HEK293 (cell line): ENCODE measurements at regions not wholly inside any gene's neighbourhood (a gene's known extent, or its start where the extent isn't known, plus 50 kb on each side); places are given as distances from the start of the nearest gene placed in this dataset.

Experiments
- CTCF ChIA-PET: fragments of 350-600 bp; formaldehyde crosslinking; extraction: SDS; loops from one replicate; lab custom pipeline; 2021; ENCODE audit warnings: antibody characterized with exemption; lab: Yijun Ruan, JAX
- POLR2A ChIA-PET: fragments of 300-600 bp; formaldehyde crosslinking; extraction: SDS; loops from one replicate; lab custom pipeline; 2020; ENCODE audit warnings: antibody characterized with exemption, inconsistent platforms; lab: Yijun Ruan, JAX
- H3K27ac ChIP-seq: fragments of 200-500 bp; sonication (Bioruptor generic); 2 replicates; pipeline ENCODE4 v1.5.1; 2014; ENCODE audit warnings: low read depth, low read length, control low read depth, inconsistent platforms; ENCODE audit errors: extremely low read depth
- H3K36me3 ChIP-seq, 2 experiments: fragments of 200-500 bp in 1 of 2; sonication (Bioruptor generic) in 1 of 2; 1 replicate in 1 of 2; 2 replicates in 1 of 2; pipeline ENCODE4 v1.5.1; 2014 to 2017; ENCODE audit warnings: inconsistent platforms in 2 of 2, low read length in 2 of 2; ENCODE audit not compliant: control insufficient read depth in 2 of 2, insufficient read depth in 1 of 2
- H3K4me1 ChIP-seq: fragments of 200-500 bp; sonication (Bioruptor generic); 2 replicates; pipeline ENCODE4 v1.5.1; 2014; ENCODE audit warnings: mild to moderate bottlenecking, low read length, inconsistent platforms; ENCODE audit not compliant: control insufficient read depth, insufficient read depth
- H3K4me3 ChIP-seq: 2 replicates; pipeline ENCODE4 v1.5.1; 2011; ENCODE audit warnings: low read depth, mild to moderate bottlenecking, control low read depth, low read length, moderate library complexity
- H3K9me3 ChIP-seq: fragments of 200-500 bp; sonication (Bioruptor generic); 2 replicates; pipeline ENCODE4 v1.5.1; 2014; ENCODE audit warnings: low read depth, low read length, inconsistent platforms; ENCODE audit not compliant: control insufficient read depth, insufficient read depth
- CTCF ChIP-seq: fragments of 450-650 bp; formaldehyde crosslinking; IDR thresholded peaks from 2 replicates; pipeline ENCODE4 v1.5.1; 2016; ENCODE audit warnings: missing biosample characterization, missing genetic modification characterization
- MYNN ChIP-seq: fragments of 450-650 bp; formaldehyde crosslinking; IDR thresholded peaks from 2 replicates; pipeline ENCODE4 v1.5.1; 2016; ENCODE audit warnings: missing biosample characterization, missing genetic modification characterization, borderline replicate concordance
- OVOL3 ChIP-seq: fragments of 450-650 bp; formaldehyde crosslinking; IDR thresholded peaks from 2 replicates; pipeline ENCODE4 v1.5.1; 2016; ENCODE audit warnings: missing biosample characterization, missing genetic modification characterization
- YY2 ChIP-seq: fragments of 450-650 bp; formaldehyde crosslinking; IDR thresholded peaks from 2 replicates; pipeline ENCODE4 v1.5.1; 2016; ENCODE audit warnings: missing biosample characterization, missing genetic modification characterization
- ZBTB26 ChIP-seq: fragments of 450-650 bp; formaldehyde crosslinking; optimal IDR thresholded peaks from 2 replicates; pipeline ENCODE3; 2016; ENCODE audit warnings: missing biosample characterization, mild to moderate bottlenecking, missing genetic modification characterization
- ZBTB6 ChIP-seq: fragments of 450-650 bp; formaldehyde crosslinking; IDR thresholded peaks from 2 replicates; pipeline ENCODE4 v1.5.1; 2017; ENCODE audit warnings: missing biosample characterization, missing genetic modification characterization
- ZNF140 ChIP-seq: fragments of 450-650 bp; formaldehyde crosslinking; IDR thresholded peaks from 2 replicates; pipeline ENCODE4 v1.5.1; 2016; ENCODE audit warnings: missing biosample characterization, missing genetic modification characterization
- ZNF157 ChIP-seq: fragments of 450-650 bp; formaldehyde crosslinking; IDR thresholded peaks from 2 replicates; pipeline ENCODE4 v1.5.1; 2016; ENCODE audit warnings: missing biosample characterization, missing genetic modification characterization
- ZNF174 ChIP-seq: fragments of 450-650 bp; formaldehyde crosslinking; IDR thresholded peaks from 2 replicates; pipeline ENCODE4 v1.5.0; 2017; ENCODE audit warnings: missing biosample characterization, mild to moderate bottlenecking, missing genetic modification characterization
- ZNF280D ChIP-seq: fragments of 450-650 bp; formaldehyde crosslinking; IDR thresholded peaks from 2 replicates; pipeline ENCODE4 v1.5.1; 2016; ENCODE audit warnings: missing biosample characterization, missing genetic modification characterization
- ZNF324 ChIP-seq: fragments of 450-650 bp; formaldehyde crosslinking; IDR thresholded peaks from 2 replicates; pipeline ENCODE4 v1.5.1; 2016; ENCODE audit warnings: missing biosample characterization, missing genetic modification characterization
- ZNF433 ChIP-seq: fragments of 450-650 bp; formaldehyde crosslinking; IDR thresholded peaks from 2 replicates; pipeline ENCODE4 v1.5.1; 2016; ENCODE audit warnings: missing biosample characterization, missing genetic modification characterization, low read depth
- ZNF571 ChIP-seq: fragments of 450-650 bp; formaldehyde crosslinking; IDR thresholded peaks from 2 replicates; pipeline ENCODE4 v1.5.0; 2017; ENCODE audit warnings: missing biosample characterization, missing genetic modification characterization
- ZSCAN23 ChIP-seq: fragments of 450-650 bp; formaldehyde crosslinking; IDR thresholded peaks from 2 replicates; pipeline ENCODE4 v1.5.1; 2016; ENCODE audit warnings: missing biosample characterization, missing genetic modification characterization
- ZSCAN30 ChIP-seq: fragments of 450-650 bp; IDR thresholded peaks from 2 replicates; pipeline ENCODE4 v1.5.1; 2018; ENCODE audit warnings: missing biosample characterization, mild to moderate bottlenecking, missing genetic modification characterization, moderate library complexity
- ZSCAN4 ChIP-seq: fragments of 450-650 bp; formaldehyde crosslinking; IDR thresholded peaks from 2 replicates; pipeline ENCODE4 v1.5.1; 2017; ENCODE audit warnings: missing biosample characterization, missing genetic modification characterization
- TF ChIP-seq, protein P1 (sequence below): fragments of 450-650 bp; formaldehyde crosslinking; IDR thresholded peaks from 2 replicates; pipeline ENCODE4 v1.5.1; 2016; ENCODE audit warnings: missing biosample characterization, missing genetic modification characterization
- TF ChIP-seq, protein P2 (sequence below): IDR thresholded peaks from 2 replicates; pipeline ENCODE4 v1.6.1; 2011; ENCODE audit warnings: mild to moderate bottlenecking, low read depth, low read length, borderline replicate concordance
- TF ChIP-seq, protein P3 (sequence below): fragments of 450-650 bp; formaldehyde crosslinking; conservative IDR thresholded peaks from 2 replicates; pipeline ENCODE4 v1.5.1; 2016; ENCODE audit warnings: low read depth, missing biosample characterization, missing genetic modification characterization

- Histone ChIP-seq H3K9me3 (no peaks in the 10 kb centered on the region), H3K36me3 (no peaks in the 10 kb centered on the region), H3K4me3 (no peak overlapping the region), H3K4me1 (no peaks in the 10 kb centered on the region), H3K27ac (no peak overlapping the region)
- POLR2A ChIA-PET = no interaction called here
- TF ChIP-seq ZBTB6 (tag by site-specific recombination) = no peak
- TF ChIP-seq MYNN = no peak
- TF ChIP-seq ZNF157 (tag by site-specific recombination) = no peak
- TF ChIP-seq CTCF (tag by site-specific recombination) = no peak
- no peak for TF ChIP-seq OVOL3
- no peak for TF ChIP-seq ZNF571 (tag by site-specific recombination)
- no peak for TF ChIP-seq ZNF174 (tag by site-specific recombination)
- TF ChIP-seq ZSCAN30 (tag by site-specific recombination) = no peak
- TF ChIP-seq, protein P1, sequence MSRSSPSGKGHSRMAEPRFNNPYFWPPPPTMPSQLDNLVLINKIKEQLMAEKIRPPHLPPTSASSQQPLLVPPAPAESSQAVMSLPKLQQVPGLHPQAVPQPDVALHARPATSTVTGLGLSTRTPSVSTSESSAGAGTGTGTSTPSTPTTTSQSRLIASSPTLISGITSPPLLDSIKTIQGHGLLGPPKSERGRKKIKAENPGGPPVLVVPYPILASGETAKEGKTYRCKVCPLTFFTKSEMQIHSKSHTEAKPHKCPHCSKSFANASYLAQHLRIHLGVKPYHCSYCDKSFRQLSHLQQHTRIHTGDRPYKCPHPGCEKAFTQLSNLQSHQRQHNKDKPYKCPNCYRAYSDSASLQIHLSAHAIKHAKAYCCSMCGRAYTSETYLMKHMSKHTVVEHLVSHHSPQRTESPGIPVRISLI (tag by site-specific recombination) = no peak
- TF ChIP-seq ZBTB26 (tag by site-specific recombination) = no peak
- no peak for TF ChIP-seq ZSCAN4 (tag by site-specific recombination)
- CTCF ChIA-PET = interaction anchor here (0.7 kb wide), 1 partner anchor 82 kb away, joined by 3 read pairs; no protein-coding TSS in a partner anchor
Measured at GRCh38 chr3:34696831-34697230, 898.4 kb downstream of the PDCD6IP start.

DNA sequence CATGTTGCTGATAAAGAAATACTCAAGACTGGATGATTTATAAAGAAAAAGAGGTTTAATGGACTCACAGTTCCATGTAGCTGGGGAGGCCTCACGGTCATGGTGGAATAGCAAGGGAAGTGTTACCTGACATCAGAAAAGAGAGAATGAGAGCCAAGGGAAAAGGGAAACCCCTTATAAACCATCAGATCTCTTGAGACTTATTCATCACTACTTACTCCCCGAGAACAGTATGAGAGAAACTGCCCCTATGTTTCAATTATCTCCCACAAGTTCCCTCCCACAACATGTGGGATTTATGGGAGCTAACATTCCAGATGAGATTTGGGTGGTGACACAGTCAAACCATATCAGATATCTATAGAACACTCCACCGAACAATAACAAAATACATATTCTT, 904.6 kb downstream of the PDCD6IP start:
- H3K27ac ChIP-seq = no peak overlapping the region
- ChIA-PET CTCF (no interaction called here), POLR2A (no interaction called here)
- H3K4me1 ChIP-seq = no peaks in the 10 kb centered on the region
- H3K4me3 ChIP-seq = no peak overlapping the region
- H3K9me3 ChIP-seq = no peaks in the 10 kb centered on the region
- H3K36me3 ChIP-seq = no peaks in the 10 kb centered on the region
- TF ChIP-seq, protein P2, sequence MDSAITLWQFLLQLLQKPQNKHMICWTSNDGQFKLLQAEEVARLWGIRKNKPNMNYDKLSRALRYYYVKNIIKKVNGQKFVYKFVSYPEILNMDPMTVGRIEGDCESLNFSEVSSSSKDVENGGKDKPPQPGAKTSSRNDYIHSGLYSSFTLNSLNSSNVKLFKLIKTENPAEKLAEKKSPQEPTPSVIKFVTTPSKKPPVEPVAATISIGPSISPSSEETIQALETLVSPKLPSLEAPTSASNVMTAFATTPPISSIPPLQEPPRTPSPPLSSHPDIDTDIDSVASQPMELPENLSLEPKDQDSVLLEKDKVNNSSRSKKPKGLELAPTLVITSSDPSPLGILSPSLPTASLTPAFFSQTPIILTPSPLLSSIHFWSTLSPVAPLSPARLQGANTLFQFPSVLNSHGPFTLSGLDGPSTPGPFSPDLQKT = no peak
- TF ChIP-seq ZNF140 (tag by site-specific recombination) (no peak), ZNF433 (tag by site-specific recombination) (no peak), ZNF280D (tag by site-specific recombination) (no peak), ZSCAN30 (tag by site-specific recombination) (no peak), ZSCAN23 (tag by site-specific recombination) (no peak), ZNF174 (tag by site-specific recombination) (no peak), YY2 (tag by site-specific recombination) (no peak), ZNF324 (tag by site-specific recombination) (no peak)
- TF ChIP-seq, protein P3, sequence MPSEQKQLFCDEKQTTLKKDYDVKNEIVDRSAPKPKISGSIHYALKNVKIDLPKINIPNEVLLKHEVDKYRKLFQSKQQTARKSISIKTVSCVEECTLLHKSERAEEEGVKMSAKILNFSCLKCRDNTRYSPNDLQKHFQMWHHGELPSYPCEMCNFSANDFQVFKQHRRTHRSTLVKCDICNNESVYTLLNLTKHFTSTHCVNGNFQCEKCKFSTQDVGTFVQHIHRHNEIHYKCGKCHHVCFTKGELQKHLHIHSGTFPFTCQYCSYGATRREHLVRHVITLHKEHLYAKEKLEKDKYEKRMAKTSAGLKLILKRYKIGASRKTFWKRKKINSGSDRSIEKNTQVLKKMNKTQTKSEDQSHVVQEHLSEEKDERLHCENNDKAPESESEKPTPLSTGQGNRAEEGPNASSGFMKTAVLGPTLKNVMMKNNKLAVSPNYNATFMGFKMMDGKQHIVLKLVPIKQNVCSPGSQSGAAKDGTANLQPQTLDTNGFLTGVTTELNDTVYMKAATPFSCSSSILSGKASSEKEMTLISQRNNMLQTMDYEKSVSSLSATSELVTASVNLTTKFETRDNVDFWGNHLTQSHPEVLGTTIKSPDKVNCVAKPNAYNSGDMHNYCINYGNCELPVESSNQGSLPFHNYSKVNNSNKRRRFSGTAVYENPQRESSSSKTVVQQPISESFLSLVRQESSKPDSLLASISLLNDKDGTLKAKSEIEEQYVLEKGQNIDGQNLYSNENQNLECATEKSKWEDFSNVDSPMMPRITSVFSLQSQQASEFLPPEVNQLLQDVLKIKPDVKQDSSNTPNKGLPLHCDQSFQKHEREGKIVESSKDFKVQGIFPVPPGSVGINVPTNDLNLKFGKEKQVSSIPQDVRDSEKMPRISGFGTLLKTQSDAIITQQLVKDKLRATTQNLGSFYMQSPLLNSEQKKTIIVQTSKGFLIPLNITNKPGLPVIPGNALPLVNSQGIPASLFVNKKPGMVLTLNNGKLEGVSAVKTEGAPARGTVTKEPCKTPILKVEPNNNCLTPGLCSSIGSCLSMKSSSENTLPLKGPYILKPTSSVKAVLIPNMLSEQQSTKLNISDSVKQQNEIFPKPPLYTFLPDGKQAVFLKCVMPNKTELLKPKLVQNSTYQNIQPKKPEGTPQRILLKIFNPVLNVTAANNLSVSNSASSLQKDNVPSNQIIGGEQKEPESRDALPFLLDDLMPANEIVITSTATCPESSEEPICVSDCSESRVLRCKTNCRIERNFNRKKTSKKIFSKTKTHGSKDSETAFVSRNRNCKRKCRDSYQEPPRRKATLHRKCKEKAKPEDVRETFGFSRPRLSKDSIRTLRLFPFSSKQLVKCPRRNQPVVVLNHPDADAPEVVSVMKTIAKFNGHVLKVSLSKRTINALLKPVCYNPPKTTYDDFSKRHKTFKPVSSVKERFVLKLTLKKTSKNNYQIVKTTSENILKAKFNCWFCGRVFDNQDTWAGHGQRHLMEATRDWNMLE (tag by site-specific recombination) = no peak
